K562 (cell line): ENCODE measurements at regions not wholly inside any gene's neighbourhood (a gene's known extent, or its start where the extent isn't known, plus 50 kb on each side); places are given as distances from the start of the nearest gene placed in this dataset.

ENCODE experiments used
- ATAC-seq: fragments of 200-7000 bp; cut with Tn5 transposase; 3 replicates; pipeline ENCODE4 v1.9.1; 2020; ENCODE audit warnings: moderate library complexity
- BruUV-seq: library from RNA; stranded (reverse); fragments of 400-500 nt; replicated peaks from 2 replicates; lab custom pipeline; 2021; lab: Mats Ljungman, UMichigan
- CTCF ChIA-PET: fragments of 300-600 bp; formaldehyde crosslinking; extraction: SDS; loops from one replicate; lab custom pipeline; 2021; ENCODE audit warnings: low intra/inter-chr PET ratio; lab: Yijun Ruan, JAX
- POLR2A ChIA-PET: fragments of 300-600, 350-650 bp; sonication (Branson Sonifier 250); formaldehyde crosslinking; extraction: SDS; loops from one replicate; lab custom pipeline; 2021; ENCODE audit warnings: antibody characterized with exemption, inconsistent platforms; lab: Yijun Ruan, JAX
- DNase-seq, 4 experiments: peaks; one replicate each; pipeline versions ENCODE4 v3.0.0 to v3.0.0-alpha.2; 2011 to 2018; ENCODE audit warnings: low spot score in 3 of 4, mixed read lengths in 3 of 4; ENCODE audit errors: extremely low read depth in 1 of 4
- FAIRE-seq: peaks from 2 replicates; lab custom pipeline; 2011; peaks lifted over from hg19 to GRCh38; lab: Jason Lieb, UNC
- H2AFZ ChIP-seq: 2 replicates; pipeline ENCODE4 v1.6.0; 2011; ENCODE audit warnings: low read depth, low read length, control low read depth, inconsistent platforms
- H3K27ac ChIP-seq: fragments of 200-600 bp; 3 replicates; pipeline ENCODE4 v1.8.0; 2011; ENCODE audit warnings: low read depth, mild to moderate bottlenecking, control low read depth, inconsistent platforms, low read length, moderate library complexity, mixed read lengths; ENCODE audit errors: extremely low read depth
- H3K27me3 ChIP-seq, 2 experiments: fragments of 300-600 bp in 1 of 2; 2 replicates in 1 of 2; 3 replicates in 1 of 2; pipeline versions ENCODE4 v1.6.0 to v1.8.0; 2011; ENCODE audit warnings: inconsistent platforms in 2 of 2, low read length in 2 of 2, mild to moderate bottlenecking in 1 of 2, mixed read lengths in 1 of 2, moderate library complexity in 1 of 2; ENCODE audit not compliant: control insufficient read depth in 2 of 2, insufficient read depth in 2 of 2
- H3K36me3 ChIP-seq: fragments of 300-600 bp; 3 replicates; pipeline ENCODE4 v1.8.0; 2011; ENCODE audit warnings: mild to moderate bottlenecking, low read length, inconsistent platforms; ENCODE audit not compliant: control insufficient read depth, insufficient read depth
- H3K4me1 ChIP-seq, 2 experiments: fragments of 200-600 bp in 1 of 2; replicated peaks in 1 of 2; 2 replicates in 1 of 2; 3 replicates in 1 of 2; pipeline versions ENCODE4 v1.5.1 to v1.8.0; 2011; ENCODE audit warnings: inconsistent platforms in 2 of 2, low read length in 2 of 2, mild to moderate bottlenecking in 1 of 2, mixed read lengths in 1 of 2, moderate library complexity in 1 of 2; ENCODE audit not compliant: control insufficient read depth in 2 of 2, insufficient read depth in 2 of 2
- H3K4me2 ChIP-seq: 2 replicates; pipeline ENCODE4 v1.6.1; 2011; ENCODE audit warnings: low read length, control low read depth, inconsistent platforms, mixed read lengths; ENCODE audit not compliant: insufficient read depth
- H3K4me3 ChIP-seq: fragments of 200-600 bp; sonication (generic), shearing (Covaris generic); 2 replicates; pipeline ENCODE4 v1.5.1; 2016; ENCODE audit warnings: control low read depth, inconsistent platforms
- H3K79me2 ChIP-seq: fragments of 200-600 bp; 3 replicates; pipeline ENCODE4 v1.8.0; 2011; ENCODE audit warnings: low read length, inconsistent platforms; ENCODE audit not compliant: control insufficient read depth, insufficient read depth
- H3K9ac ChIP-seq, 2 experiments: 2 replicates each; pipeline versions ENCODE4 v1.6.0 to v1.6.1; 2011; ENCODE audit warnings: low read depth in 2 of 2, low read length in 2 of 2, control low read depth in 1 of 2, inconsistent platforms in 1 of 2, mild to moderate bottlenecking in 1 of 2, mixed read lengths in 1 of 2; ENCODE audit not compliant: insufficient read depth in 1 of 2
- H3K9me1 ChIP-seq: one replicate; pipeline ENCODE4 v1.6.0; 2011; ENCODE audit warnings: inconsistent platforms, mild to moderate bottlenecking, low read length, moderate library complexity; ENCODE audit not compliant: control insufficient read depth, insufficient read depth
- H3K9me3 ChIP-seq: replicated peaks from 2 replicates; pipeline ENCODE4 v1.5.1; 2011; ENCODE audit warnings: low read depth, low read length, inconsistent platforms; ENCODE audit not compliant: control insufficient read depth, insufficient read depth
- H4K20me1 ChIP-seq: replicated peaks from 2 replicates; pipeline ENCODE4 v1.6.1; 2011; ENCODE audit warnings: low read length, inconsistent platforms, mixed read lengths; ENCODE audit not compliant: control insufficient read depth, insufficient read depth
- BRD9 ChIP-seq: fragments of 450-650 bp; IDR thresholded peaks from 2 replicates; pipeline ENCODE4 v1.6.1; 2018; ENCODE audit warnings: low read depth; ENCODE audit not compliant: partially characterized antibody
- CHD2 ChIP-seq: IDR thresholded peaks from 2 replicates; pipeline ENCODE4 v1.6.1; 2011; ENCODE audit warnings: low read depth, low read length
- HNRNPL ChIP-seq: fragments of 200-400 bp; formaldehyde crosslinking; IDR thresholded peaks from 2 replicates; pipeline ENCODE4 v1.6.1; 2017; ENCODE audit warnings: low read depth, mild to moderate bottlenecking, low read length
- KDM1A ChIP-seq, 2 experiments: fragments of 450-650 bp; IDR thresholded peaks; 2 replicates each; pipeline ENCODE4 v1.6.1; 2016; ENCODE audit warnings: mild to moderate bottlenecking in 2 of 2
- L3MBTL2 ChIP-seq: fragments of 450-650 bp; IDR thresholded peaks from 2 replicates; pipeline ENCODE4 v1.6.1; 2016; ENCODE audit warnings: mild to moderate bottlenecking, moderate library complexity
- NR2C1 ChIP-seq, 2 experiments: fragments of 450-650 bp; IDR thresholded peaks; 2 replicates each; pipeline ENCODE4 v1.6.1; 2017; ENCODE audit warnings: mild to moderate bottlenecking in 2 of 2, antibody characterized with exemption in 1 of 2, inconsistent platforms in 1 of 2, missing compliant biosample characterization in 1 of 2, missing genetic modification characterization in 1 of 2
- RBM15 ChIP-seq: fragments of 200-400 bp; formaldehyde crosslinking; IDR thresholded peaks from 2 replicates; pipeline ENCODE4 v1.6.1; 2018; ENCODE audit warnings: mild to moderate bottlenecking, low read length, moderate library complexity; ENCODE audit not compliant: insufficient read depth
- TARDBP ChIP-seq: fragments of 450-650 bp; IDR thresholded peaks from 2 replicates; pipeline ENCODE4 v1.6.1; 2016
- ZFX ChIP-seq: sonication (generic); formaldehyde crosslinking; IDR thresholded peaks from 2 replicates; pipeline ENCODE4 v1.8.0; 2022; ENCODE audit warnings: mild to moderate bottlenecking, missing genetic modification reagents, moderate library complexity
- whole genome bisulfite sequencing: fragments of 100-300 bp; shearing (Covaris generic); methylation state at CpG from one replicate; pipeline ENCODE4 v1.1.6; 2016; ENCODE audit warnings: low coverage, mixed read lengths; ENCODE audit not compliant: insufficient coverage; ENCODE audit errors: missing lambda C conversion rate; 5-methylcytosine and 5-hydroxymethylcytosine counted together
- in situ Hi-C: fragments of 300-500 bp; cut with MboI; formaldehyde crosslinking; loops from 4 replicates; pipeline ENCODE4 v1.15.0; 2018; ENCODE audit warnings: inconsistent platforms, mixed read lengths
- intact Hi-C: fragments of 100-400 bp; cut with micrococcal nuclease; formaldehyde crosslinking; loops from 2 replicates; pipeline ENCODE4 v1.14.2; 2022
- TF ChIP-seq, protein P1 (sequence below): fragments of 250-450 bp; sonication (Bioruptor Pico); IDR thresholded peaks from 2 replicates; pipeline ENCODE4 v1.4.0; 2020
- TF ChIP-seq, protein P2 (sequence below): sonication (generic); formaldehyde crosslinking; IDR thresholded peaks from 2 replicates; pipeline ENCODE4 v1.8.1; 2023; ENCODE audit warnings: mild to moderate bottlenecking, missing genetic modification reagents, moderate library complexity

DNA sequence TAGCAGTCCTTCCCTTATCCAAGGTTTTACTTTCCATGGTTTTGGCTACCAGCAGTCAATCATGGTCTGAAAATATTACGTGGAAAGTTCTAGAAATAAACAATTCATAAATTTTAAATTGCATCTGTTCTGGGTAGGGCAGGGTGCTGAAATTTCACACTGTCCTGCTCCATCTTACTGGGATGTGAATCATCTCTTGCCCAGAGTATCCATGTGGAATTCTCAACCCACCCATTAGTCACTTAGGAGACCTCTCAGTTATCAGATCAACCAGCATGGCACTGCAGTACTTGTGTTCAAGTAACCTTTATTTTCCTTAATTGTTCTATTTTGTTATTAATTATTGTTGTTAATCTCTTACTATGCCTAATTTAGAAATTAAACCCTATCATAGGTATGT, 202.8 kb upstream of the CPHXL start (continued):
- TF ChIP-seq, protein P1, sequence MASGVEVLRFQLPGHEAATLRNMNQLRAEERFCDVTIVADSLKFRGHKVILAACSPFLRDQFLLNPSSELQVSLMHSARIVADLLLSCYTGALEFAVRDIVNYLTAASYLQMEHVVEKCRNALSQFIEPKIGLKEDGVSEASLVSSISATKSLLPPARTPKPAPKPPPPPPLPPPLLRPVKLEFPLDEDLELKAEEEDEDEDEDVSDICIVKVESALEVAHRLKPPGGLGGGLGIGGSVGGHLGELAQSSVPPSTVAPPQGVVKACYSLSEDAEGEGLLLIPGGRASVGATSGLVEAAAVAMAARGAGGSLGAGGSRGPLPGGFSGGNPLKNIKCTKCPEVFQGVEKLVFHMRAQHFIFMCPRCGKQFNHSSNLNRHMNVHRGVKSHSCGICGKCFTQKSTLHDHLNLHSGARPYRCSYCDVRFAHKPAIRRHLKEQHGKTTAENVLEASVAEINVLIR (CRISPR knock-in tag) = no peak
- TF ChIP-seq RBM15 (no peak), CHD2 (no peak), TARDBP (no peak), BRD9 (no peak), HNRNPL (no peak), KDM1A (IDR thresholded peaks at IDR 0.05) (no peak), NR2C1 (IDR thresholded peaks at IDR 0.05) (no peak), NR2C1 (tag; IDR thresholded peaks at IDR 0.05) (no peak), L3MBTL2 (no peak)

DNA sequence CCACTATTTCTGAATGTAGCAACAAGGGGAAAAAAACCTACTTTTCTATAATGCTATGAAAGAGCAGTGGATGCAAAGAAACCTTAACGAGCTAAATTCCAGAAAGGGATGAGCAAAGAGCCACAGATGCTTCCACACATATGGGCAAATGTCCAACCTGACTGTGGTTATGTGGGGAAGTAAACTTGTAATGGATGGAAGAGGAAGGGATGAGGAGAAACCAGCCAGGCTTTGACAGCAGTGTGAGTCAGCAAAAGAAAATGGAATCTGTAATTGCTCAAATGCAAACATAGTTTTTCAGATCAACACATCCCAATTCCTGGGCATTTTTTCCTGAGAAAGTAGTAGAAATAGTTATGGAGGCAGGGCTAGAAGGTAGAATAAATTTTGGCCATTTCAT, 204.8 kb upstream of the CPHXL start:
- no peak overlapping the region for H3K27ac ChIP-seq
- ATAC-seq (no peak), DNase-seq (no peak), FAIRE-seq (no peak)
- H3K36me3 ChIP-seq = no peaks in the 10 kb centered on the region
- CTCF ChIA-PET = no interaction called here
- H3K27me3 ChIP-seq = no peaks in the 10 kb centered on the region
- TF ChIP-seq, protein P2, sequence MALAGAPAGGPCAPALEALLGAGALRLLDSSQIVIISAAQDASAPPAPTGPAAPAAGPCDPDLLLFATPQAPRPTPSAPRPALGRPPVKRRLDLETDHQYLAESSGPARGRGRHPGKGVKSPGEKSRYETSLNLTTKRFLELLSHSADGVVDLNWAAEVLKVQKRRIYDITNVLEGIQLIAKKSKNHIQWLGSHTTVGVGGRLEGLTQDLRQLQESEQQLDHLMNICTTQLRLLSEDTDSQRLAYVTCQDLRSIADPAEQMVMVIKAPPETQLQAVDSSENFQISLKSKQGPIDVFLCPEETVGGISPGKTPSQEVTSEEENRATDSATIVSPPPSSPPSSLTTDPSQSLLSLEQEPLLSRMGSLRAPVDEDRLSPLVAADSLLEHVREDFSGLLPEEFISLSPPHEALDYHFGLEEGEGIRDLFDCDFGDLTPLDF = no peak
- no peak for TF ChIP-seq ZFX (CRISPR knock-in tag)
- no peaks in the 10 kb centered on the region for H3K9me1 ChIP-seq
- H4K20me1 ChIP-seq = no peaks in the 10 kb centered on the region
- intact Hi-C loops (no loop called here), in situ Hi-C loops (no loop called here)
- no peaks in the 10 kb centered on the region for H3K9me3 ChIP-seq
- H3K4me1 ChIP-seq = no peaks in the 10 kb centered on the region
- WGBS = 0% methylated on average over 1 of the region's 1 CpG
- no peak overlapping the region for H3K4me2 ChIP-seq
- BruUV-seq = no TSS peak
- no peak overlapping the region for H3K9ac ChIP-seq
- H3K79me2 ChIP-seq = no peaks in the 10 kb centered on the region
- POLR2A ChIA-PET = no interaction called here
- H3K4me3 ChIP-seq = no peak overlapping the region
- no peak overlapping the region for H2AFZ ChIP-seq
